ENCODE measurements at regions not wholly inside any gene's neighbourhood (a gene's known extent, or its start where the extent isn't known, plus 50 kb on each side); places are given as distances from the start of the nearest gene placed in this dataset.

DNA sequence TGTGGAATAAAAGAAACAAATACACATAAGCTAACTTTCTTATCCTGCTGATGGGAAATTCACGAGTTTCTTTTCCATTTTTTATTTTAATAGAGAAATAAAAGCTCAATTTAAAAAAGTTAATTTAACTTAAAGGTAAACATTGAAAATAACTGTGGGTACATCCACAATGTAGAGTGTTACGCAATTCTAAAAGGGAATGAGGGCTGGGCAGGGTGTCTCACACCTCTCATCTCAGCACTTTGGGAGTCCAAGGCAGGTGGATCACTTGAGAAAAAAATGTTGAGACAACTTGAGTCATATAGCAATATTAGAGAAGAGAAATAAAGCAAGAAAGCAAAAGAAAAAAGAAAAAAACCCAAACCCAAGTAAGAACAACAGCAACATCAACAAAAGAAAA is 207.0 kb downstream of the DIPK2A start:
- TF ChIP-seq RAD21 (conservative IDR thresholded peaks at IDR 0.05) = no peak
- TF ChIP-seq, protein P1, sequence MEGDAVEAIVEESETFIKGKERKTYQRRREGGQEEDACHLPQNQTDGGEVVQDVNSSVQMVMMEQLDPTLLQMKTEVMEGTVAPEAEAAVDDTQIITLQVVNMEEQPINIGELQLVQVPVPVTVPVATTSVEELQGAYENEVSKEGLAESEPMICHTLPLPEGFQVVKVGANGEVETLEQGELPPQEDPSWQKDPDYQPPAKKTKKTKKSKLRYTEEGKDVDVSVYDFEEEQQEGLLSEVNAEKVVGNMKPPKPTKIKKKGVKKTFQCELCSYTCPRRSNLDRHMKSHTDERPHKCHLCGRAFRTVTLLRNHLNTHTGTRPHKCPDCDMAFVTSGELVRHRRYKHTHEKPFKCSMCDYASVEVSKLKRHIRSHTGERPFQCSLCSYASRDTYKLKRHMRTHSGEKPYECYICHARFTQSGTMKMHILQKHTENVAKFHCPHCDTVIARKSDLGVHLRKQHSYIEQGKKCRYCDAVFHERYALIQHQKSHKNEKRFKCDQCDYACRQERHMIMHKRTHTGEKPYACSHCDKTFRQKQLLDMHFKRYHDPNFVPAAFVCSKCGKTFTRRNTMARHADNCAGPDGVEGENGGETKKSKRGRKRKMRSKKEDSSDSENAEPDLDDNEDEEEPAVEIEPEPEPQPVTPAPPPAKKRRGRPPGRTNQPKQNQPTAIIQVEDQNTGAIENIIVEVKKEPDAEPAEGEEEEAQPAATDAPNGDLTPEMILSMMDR (IDR thresholded peaks at IDR 0.05; ENCODE audit: poor library complexity, severe bottlenecking) = no peak
- TF ChIP-seq POLR2AphosphoS5 (IDR thresholded peaks at IDR 0.05) = no peak
